ENCODE measurements at regions not wholly inside any gene's neighbourhood (a gene's known extent, or its start where the extent isn't known, plus 50 kb on each side); places are given as distances from the start of the nearest gene placed in this dataset.

DNA sequence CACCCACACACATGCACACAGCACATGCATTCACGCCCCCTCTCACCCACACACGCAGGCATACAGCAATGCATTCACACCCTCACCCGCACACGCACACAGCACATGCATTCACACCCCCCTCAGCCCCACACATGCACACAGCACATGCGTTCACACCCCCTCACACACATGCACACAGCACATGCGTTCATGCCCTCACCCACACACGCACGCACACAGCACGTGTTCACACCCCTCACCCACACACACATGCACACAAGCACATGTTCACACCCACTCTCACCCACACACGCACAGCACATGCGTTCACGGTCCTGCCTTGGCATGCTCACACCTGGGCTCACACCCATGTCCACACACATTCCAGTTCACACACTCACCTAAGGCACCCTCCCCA, 64.2 kb downstream of the ENGASE start:
- no TSS peak for BruUV-seq (replicated peaks)
- intact Hi-C loops (cut with micrococcal nuclease; ENCODE audit: unreplicated experiment), result no loop called here

DNA sequence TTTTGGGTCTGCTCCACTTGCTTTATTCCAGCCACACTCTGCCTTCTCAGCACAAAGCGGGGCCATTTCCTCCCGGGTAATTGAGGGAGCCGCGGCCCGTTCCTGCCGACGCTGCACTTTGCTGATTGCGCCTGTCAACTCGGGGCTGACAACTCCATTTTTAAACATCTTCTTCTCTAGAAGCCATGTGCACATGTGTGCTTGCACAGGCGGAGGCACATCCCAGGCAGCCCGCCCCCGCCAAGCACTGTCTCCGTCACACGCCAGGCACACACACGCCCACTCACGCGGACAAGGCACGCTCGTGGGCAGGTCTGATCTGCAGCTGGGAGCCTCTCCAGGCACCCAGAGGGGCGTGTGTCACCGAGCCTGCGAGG, 63.2 kb downstream of the ENGASE start:
- Histone ChIP-seq H3K27me3 (ENCODE audit: control insufficient read depth in 1 of 2, insufficient read depth in 2 of 2, low read length in 2 of 2) (peaks cover 32 to 100% of the 10 kb centered on the region in 2 experiments), H3K4me3 (replicated peaks in 1 of 3; ENCODE audit: insufficient read depth in 1 of 3, low read depth in 2 of 3, low read length in 3 of 3) (no peak overlapping the region), H3K4me2 (ENCODE audit: low read depth, low read length) (no peak overlapping the region), H3K79me2 (ENCODE audit: insufficient read depth, low read length) (no peaks in the 10 kb centered on the region), H4K20me1 (ENCODE audit: insufficient read depth, low read length) (peaks cover 7% of the 10 kb centered on the region; the same call in 1 of the 2 replicates), H3K9ac (ENCODE audit: insufficient read depth, low read depth, low read length) (no peak overlapping the region), H3K36me3 (replicated peaks in 1 of 2; ENCODE audit: control insufficient read depth in 1 of 2, insufficient read depth in 2 of 2, low read length in 2 of 2) (no peaks in the 10 kb centered on the region), H3K27ac (ENCODE audit: extremely low read length, insufficient read depth, low read length) (no peak overlapping the region), H3K4me1 (ENCODE audit: insufficient read depth, low read length) (no peaks in the 10 kb centered on the region), H2AFZ (ENCODE audit: low read length) (no peak overlapping the region), H3K9me3 (ENCODE audit: low read length) (no peaks in the 10 kb centered on the region)
- WGBS (ENCODE audit: low lambda C conversion rate), result 25% methylated on average over 17 of the region's 22 CpGs
- DNase-seq (ENCODE audit: low spot score) (no peak), ATAC-seq (no peak), FAIRE-seq (no peak)
- intact Hi-C loops (cut with micrococcal nuclease; ENCODE audit: unreplicated experiment) (no loop called here), in situ Hi-C loops (cut with HindIII; ENCODE audit: extremely low pct_ligation_motif_present, low pct_unique_long_range_greater_than_20kb) (no loop called here)
- no TSS peak for BruUV-seq (replicated peaks)
- ChIA-PET POLR2A (no interaction called here), CTCF (ENCODE audit: low intra/inter-chr PET ratio, low total read pairs) (no interaction called here)
- TF ChIP-seq ZSCAN12 (CRISPR knock-in tag; IDR thresholded peaks at IDR 0.05) (no peak), ZNF619 (CRISPR knock-in tag; IDR thresholded peaks at IDR 0.05) (no peak), HIVEP1 (CRISPR knock-in tag; IDR thresholded peaks at IDR 0.05) (no peak), HMG20B (CRISPR knock-in tag; conservative IDR thresholded peaks at IDR 0.05) (no peak), HOXD1 (CRISPR knock-in tag; IDR thresholded peaks at IDR 0.05) (no peak)
- TF ChIP-seq, protein P1, sequence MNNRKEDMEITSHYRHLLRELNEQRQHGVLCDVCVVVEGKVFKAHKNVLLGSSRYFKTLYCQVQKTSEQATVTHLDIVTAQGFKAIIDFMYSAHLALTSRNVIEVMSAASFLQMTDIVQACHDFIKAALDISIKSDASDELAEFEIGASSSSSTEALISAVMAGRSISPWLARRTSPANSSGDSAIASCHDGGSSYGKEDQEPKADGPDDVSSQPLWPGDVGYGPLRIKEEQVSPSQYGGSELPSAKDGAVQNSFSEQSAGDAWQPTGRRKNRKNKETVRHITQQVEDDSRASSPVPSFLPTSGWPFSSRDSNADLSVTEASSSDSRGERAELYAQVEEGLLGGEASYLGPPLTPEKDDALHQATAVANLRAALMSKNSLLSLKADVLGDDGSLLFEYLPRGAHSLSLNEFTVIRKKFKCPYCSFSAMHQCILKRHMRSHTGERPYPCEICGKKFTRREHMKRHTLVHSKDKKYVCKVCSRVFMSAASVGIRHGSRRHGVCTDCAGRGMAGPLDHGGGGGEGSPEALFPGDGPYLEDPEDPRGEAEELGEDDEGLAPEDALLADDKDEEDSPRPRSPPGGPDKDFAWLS (CRISPR knock-in tag; IDR thresholded peaks at IDR 0.05; ENCODE audit: borderline replicate concordance), result no peak

More for the DNA sequence above, 64.2 kb downstream of the ENGASE start:
- FAIRE-seq (no peak), ATAC-seq (no peak), DNase-seq (ENCODE audit: low spot score) (no peak)
- H3K4me2 ChIP-seq (ENCODE audit: low read depth, low read length), result no peak overlapping the region
- in situ Hi-C loops (cut with HindIII; ENCODE audit: extremely low pct_ligation_motif_present, low pct_unique_long_range_greater_than_20kb), result no loop called here
- no peaks in the 10 kb centered on the region for H3K36me3 ChIP-seq (replicated peaks in 1 of 2; ENCODE audit: control insufficient read depth in 1 of 2, insufficient read depth in 2 of 2, low read length in 2 of 2)
- peaks cover 10% of the 10 kb centered on the region; the same call in 1 of the 2 replicates for H4K20me1 ChIP-seq (ENCODE audit: insufficient read depth, low read length)
- ChIA-PET POLR2A (no interaction called here), CTCF (ENCODE audit: low intra/inter-chr PET ratio, low total read pairs) (no interaction called here)
- TF ChIP-seq, protein P2, sequence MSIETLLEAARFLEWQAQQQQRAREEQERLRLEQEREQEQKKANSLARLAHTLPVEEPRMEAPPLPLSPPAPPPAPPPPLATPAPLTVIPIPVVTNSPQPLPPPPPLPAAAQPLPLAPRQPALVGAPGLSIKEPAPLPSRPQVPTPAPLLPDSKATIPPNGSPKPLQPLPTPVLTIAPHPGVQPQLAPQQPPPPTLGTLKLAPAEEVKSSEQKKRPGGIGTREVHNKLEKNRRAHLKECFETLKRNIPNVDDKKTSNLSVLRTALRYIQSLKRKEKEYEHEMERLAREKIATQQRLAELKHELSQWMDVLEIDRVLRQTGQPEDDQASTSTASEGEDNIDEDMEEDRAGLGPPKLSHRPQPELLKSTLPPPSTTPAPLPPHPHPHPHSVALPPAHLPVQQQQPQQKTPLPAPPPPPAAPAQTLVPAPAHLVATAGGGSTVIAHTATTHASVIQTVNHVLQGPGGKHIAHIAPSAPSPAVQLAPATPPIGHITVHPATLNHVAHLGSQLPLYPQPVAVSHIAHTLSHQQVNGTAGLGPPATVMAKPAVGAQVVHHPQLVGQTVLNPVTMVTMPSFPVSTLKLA (IDR thresholded peaks at IDR 0.05), result peak; percentile 100
- TF ChIP-seq HOXA7 (CRISPR knock-in tag; IDR thresholded peaks at IDR 0.05) (0 out of 2 replicates have a peak, but pooled peaks have one; percentile 12), HOXA9 (CRISPR knock-in tag; IDR thresholded peaks at IDR 0.05; ENCODE audit: borderline replicate concordance) (no peak)
- peaks cover 34 to 100% of the 10 kb centered on the region in 2 experiments for H3K27me3 ChIP-seq (ENCODE audit: control insufficient read depth in 1 of 2, insufficient read depth in 2 of 2, low read length in 2 of 2)
- H2AFZ ChIP-seq (ENCODE audit: low read length), result no peak overlapping the region
- no peaks in the 10 kb centered on the region for H3K4me1 ChIP-seq (ENCODE audit: insufficient read depth, low read length)
- no peak overlapping the region for H3K4me3 ChIP-seq (replicated peaks in 1 of 3; ENCODE audit: insufficient read depth in 1 of 3, low read depth in 2 of 3, low read length in 3 of 3)
- H3K27ac ChIP-seq (ENCODE audit: extremely low read length, insufficient read depth, low read length), result no peak overlapping the region
- H3K9me3 ChIP-seq (ENCODE audit: low read length), result no peaks in the 10 kb centered on the region
- no peaks in the 10 kb centered on the region for H3K79me2 ChIP-seq (ENCODE audit: insufficient read depth, low read length)
- WGBS (ENCODE audit: low lambda C conversion rate), result 36% methylated on average over 12 of the region's 12 CpGs
- no peak overlapping the region for H3K9ac ChIP-seq (ENCODE audit: insufficient read depth, low read depth, low read length)

All from HepG2 (cell line).